HEK293 (cell line): ENCODE measurements at regions not wholly inside any gene's neighbourhood (a gene's known extent, or its start where the extent isn't known, plus 50 kb on each side); places are given as distances from the start of the nearest gene placed in this dataset.

Experiments used
- ZNF10 ChIP-seq: fragments of 450-650 bp; formaldehyde crosslinking; IDR thresholded peaks from 2 replicates; pipeline ENCODE4 v1.5.1; 2017; ENCODE audit warnings: missing biosample characterization, missing genetic modification characterization
- ZSCAN30 ChIP-seq: fragments of 450-650 bp; IDR thresholded peaks from 2 replicates; pipeline ENCODE4 v1.5.1; 2018; ENCODE audit warnings: missing biosample characterization, mild to moderate bottlenecking, missing genetic modification characterization, moderate library complexity
- TF ChIP-seq, protein P1 (sequence below): fragments of 450-650 bp; formaldehyde crosslinking; IDR thresholded peaks from 2 replicates; pipeline ENCODE4 v1.5.1; 2016; ENCODE audit warnings: missing biosample characterization, missing genetic modification characterization

DNA sequence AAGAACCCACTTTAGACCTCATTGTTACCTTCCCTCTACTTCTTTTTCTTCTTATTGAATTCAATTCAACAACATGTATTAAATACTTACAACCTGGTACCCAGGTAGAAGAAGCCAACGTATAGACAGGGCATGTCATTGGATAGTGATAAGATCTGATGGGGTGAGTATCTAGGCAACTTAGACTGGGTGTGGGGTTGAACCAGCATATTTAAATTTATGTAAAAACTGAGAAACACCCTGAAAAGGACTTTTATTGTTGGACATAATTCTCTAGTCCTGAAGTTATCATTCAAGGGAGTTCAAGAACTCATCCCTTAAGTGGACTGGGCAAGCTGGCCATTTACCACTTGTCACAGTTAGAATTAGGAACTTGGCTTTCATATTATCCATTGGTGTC lies 139.2 kb downstream of the ZIC5 start:
- no peak for TF ChIP-seq ZNF10 (tag by site-specific recombination)
- TF ChIP-seq, protein P1, sequence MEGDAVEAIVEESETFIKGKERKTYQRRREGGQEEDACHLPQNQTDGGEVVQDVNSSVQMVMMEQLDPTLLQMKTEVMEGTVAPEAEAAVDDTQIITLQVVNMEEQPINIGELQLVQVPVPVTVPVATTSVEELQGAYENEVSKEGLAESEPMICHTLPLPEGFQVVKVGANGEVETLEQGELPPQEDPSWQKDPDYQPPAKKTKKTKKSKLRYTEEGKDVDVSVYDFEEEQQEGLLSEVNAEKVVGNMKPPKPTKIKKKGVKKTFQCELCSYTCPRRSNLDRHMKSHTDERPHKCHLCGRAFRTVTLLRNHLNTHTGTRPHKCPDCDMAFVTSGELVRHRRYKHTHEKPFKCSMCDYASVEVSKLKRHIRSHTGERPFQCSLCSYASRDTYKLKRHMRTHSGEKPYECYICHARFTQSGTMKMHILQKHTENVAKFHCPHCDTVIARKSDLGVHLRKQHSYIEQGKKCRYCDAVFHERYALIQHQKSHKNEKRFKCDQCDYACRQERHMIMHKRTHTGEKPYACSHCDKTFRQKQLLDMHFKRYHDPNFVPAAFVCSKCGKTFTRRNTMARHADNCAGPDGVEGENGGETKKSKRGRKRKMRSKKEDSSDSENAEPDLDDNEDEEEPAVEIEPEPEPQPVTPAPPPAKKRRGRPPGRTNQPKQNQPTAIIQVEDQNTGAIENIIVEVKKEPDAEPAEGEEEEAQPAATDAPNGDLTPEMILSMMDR, result no peak
- TF ChIP-seq ZSCAN30, result no peak
